Mucosa of stomach (tissue), 1 donor: ENCODE measurements at regions not wholly inside any gene's neighbourhood (a gene's known extent, or its start where the extent isn't known, plus 50 kb on each side); places are given as distances from the start of the nearest gene placed in this dataset.

Experiments used
- H3K27me3 ChIP-seq: one replicate; pipeline ENCODE4 v1.7.0; 2013; ENCODE audit warnings: mild to moderate bottlenecking, low read length; ENCODE audit not compliant: control insufficient read depth, insufficient read depth
- H3K36me3 ChIP-seq: one replicate; pipeline ENCODE4 v1.7.0; 2013; ENCODE audit warnings: low read length; ENCODE audit not compliant: control insufficient read depth, insufficient read depth
- H3K4me1 ChIP-seq: one replicate; pipeline ENCODE4 v1.7.0; 2013; ENCODE audit warnings: mild to moderate bottlenecking, low read length; ENCODE audit not compliant: control insufficient read depth, insufficient read depth
- H3K4me3 ChIP-seq: one replicate; pipeline ENCODE4 v1.7.0; 2013; ENCODE audit warnings: low read length
- H3K9ac ChIP-seq: one replicate; pipeline ENCODE4 v1.7.0; 2013; ENCODE audit warnings: mild to moderate bottlenecking, low read length, moderate library complexity
- H3K9me3 ChIP-seq: one replicate; pipeline ENCODE4 v1.7.0; 2013; ENCODE audit warnings: mild to moderate bottlenecking, low read length, moderate library complexity; ENCODE audit not compliant: control insufficient read depth
- donor health status: Pancreatic carcinoma.

DNA sequence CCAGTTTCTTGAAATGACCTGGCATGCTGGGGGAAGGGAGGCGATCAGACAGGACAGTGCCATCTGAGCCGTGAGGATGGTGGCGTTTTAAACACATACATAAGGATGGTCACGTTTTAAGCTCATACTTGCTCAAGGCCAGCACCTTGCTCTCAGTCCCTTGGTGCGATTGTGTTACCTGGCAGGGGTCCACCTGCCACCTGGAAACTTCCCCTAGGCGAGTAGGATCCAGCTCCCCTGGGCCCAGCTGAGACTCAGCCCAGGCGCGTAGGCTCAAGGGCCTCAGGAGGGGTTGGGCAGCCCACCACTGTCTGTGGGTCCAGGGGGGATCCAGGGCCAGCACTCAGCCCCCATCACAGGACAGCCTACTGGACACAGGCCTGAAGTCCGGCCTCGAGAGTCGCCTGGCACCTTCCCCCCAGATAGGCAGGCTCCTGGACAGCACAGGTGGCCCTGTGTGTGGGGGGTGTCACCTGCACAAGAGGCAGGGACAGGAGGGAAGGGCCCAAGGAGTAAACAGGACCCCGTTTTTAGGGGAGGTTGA lies 185.8 kb downstream of the BRD1 start:
- H3K9ac ChIP-seq: no peak overlapping the region
- H3K4me1 ChIP-seq: no peaks in the 10 kb centered on the region
- no peaks in the 10 kb centered on the region for H3K36me3 ChIP-seq
- H3K27me3 ChIP-seq: no peaks in the 10 kb centered on the region
- H3K9me3 ChIP-seq: no peaks in the 10 kb centered on the region
- H3K4me3 ChIP-seq: no peak overlapping the region

DNA sequence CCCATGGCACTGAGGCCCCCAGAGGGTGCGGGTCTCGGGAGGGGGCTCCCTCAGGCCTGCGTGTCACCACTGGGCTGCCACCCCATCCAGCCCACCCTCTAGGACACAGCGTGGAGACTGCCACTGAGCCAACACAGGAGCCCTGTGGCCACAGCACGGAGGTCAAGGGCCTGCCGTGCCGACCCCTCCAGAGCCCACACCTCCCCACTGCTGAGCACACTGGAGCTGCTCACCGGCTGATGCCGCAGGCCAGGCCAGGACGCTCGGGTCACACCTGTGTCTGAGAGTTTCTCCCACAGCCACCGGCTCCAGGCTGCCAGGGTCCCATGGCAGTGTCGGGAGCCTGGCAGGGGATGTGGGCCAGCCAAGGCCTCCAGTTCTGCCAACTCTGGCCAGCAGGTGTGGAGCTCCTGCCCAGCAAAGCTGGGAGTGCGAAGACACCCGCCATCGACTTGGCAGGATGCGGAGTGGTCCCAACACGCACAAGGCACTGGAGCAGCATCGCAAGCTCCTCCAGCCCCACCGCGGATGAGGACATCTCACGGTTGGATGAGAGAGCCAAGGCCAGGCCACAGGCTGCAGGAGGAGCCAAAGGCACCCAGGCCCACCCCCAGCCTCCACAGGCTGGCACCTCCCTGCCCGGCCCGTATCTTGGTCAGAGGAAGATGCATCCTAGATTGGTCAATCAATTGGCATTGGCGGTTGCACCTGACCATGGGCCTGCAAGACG lies 187.1 kb downstream of the BRD1 start:
- no peaks in the 10 kb centered on the region for H3K4me1 ChIP-seq
- H3K4me3 ChIP-seq: no peak overlapping the region
- H3K9me3 ChIP-seq: no peaks in the 10 kb centered on the region
- H3K9ac ChIP-seq: no peak overlapping the region
- H3K36me3 ChIP-seq: no peaks in the 10 kb centered on the region
- H3K27me3 ChIP-seq: no peaks in the 10 kb centered on the region

DNA sequence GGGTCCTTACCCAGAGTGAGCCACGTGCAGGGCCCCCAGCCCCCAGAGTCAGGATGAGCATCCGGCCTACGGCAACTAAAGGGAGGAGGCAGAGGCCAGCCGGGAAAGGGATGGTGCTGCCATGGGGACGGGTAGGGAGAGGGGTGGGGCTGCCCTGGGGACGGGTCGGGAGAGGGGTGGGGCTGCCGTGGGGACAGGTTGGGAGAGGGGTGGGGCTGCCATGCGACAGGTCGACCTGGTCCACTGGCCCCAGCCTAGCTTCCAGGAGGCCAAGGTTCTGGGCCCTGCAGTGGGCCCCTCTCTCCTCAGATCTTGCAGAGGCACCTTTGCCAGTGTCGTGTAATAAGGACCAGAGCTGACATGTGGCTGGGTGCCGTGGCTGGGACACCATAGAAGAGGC lies 187.7 kb downstream of the BRD1 start:
- Histone ChIP-seq H3K27me3 (no peaks in the 10 kb centered on the region), H3K9me3 (no peaks in the 10 kb centered on the region), H3K4me1 (no peaks in the 10 kb centered on the region), H3K4me3 (no peak overlapping the region), H3K36me3 (no peaks in the 10 kb centered on the region), H3K9ac (no peak overlapping the region)

DNA sequence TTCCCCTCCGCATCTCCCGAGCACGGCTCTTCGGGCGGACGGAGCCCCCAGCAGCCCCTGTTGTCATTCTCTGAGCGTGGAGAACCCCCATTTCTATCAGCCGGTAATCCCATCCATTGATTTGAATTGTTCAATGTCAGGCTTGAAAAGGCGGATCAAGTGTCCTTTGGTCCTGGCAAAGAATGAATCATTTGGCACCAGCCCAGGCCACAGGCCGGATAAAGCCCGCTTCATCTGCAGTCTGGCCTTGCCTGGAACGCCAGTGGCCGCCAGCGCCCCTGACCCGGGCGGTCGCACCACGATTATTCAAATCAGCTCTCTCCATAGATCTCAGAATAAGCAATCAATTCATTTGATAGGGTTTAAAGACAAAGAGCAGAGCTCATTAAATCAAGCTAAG lies 188.9 kb downstream of the BRD1 start:
- Histone ChIP-seq H3K9ac (no peak overlapping the region), H3K4me1 (no peaks in the 10 kb centered on the region), H3K36me3 (no peaks in the 10 kb centered on the region), H3K27me3 (no peaks in the 10 kb centered on the region), H3K9me3 (no peaks in the 10 kb centered on the region), H3K4me3 (no peak overlapping the region)

DNA sequence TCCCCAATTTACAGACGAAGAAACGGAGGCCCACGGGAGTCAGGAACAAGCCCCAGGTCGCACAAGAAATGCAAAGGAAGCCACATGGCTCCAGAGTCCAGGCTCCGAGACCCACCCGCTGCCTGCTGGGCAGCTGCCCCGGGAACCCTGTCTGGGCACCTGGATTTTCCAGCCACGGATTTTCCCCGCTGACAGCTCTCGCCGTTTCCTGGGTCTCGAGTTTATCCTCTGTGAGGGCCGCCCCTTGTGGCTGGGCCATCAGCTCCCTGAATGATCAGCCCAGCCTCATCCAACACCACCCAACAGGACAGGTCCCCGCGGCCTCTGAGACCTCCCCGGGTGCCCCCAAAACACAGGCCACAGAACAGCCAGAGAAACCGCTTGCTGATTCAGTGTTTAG lies 189.7 kb downstream of the BRD1 start:
- H3K9me3 ChIP-seq: no peaks in the 10 kb centered on the region
- H3K27me3 ChIP-seq: no peaks in the 10 kb centered on the region
- no peak overlapping the region for H3K9ac ChIP-seq
- H3K4me3 ChIP-seq: no peak overlapping the region
- H3K36me3 ChIP-seq: no peaks in the 10 kb centered on the region
- H3K4me1 ChIP-seq: no peaks in the 10 kb centered on the region

DNA sequence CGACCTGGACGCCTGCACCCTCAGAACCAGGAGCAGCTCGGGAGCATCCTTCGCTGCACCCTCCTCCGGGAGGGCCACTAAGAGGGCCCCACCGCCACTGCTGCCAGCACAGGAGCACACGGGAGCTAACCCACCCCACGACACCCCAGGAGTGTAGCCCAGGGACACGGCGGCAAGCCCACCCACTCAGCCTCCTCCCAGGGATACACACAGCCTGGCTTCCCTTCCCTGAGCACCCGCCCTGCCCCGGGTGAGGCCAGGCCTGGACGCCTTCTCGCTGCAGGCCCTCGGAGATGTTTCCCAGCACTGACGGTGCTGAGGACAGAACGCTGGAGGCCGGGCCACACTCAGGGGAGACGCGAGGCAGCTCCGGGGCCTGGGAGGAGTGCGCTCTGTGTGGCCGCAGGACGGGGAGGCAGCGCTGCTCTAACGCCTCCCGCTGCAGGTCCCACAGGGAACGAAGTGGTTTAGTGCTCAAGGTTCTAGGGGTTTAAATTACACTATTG lies 190.4 kb downstream of the BRD1 start:
- Histone ChIP-seq H3K36me3 (no peaks in the 10 kb centered on the region), H3K4me1 (no peaks in the 10 kb centered on the region), H3K27me3 (peaks cover 3% of the 10 kb centered on the region), H3K9me3 (no peaks in the 10 kb centered on the region), H3K9ac (no peak overlapping the region), H3K4me3 (no peak overlapping the region)

DNA sequence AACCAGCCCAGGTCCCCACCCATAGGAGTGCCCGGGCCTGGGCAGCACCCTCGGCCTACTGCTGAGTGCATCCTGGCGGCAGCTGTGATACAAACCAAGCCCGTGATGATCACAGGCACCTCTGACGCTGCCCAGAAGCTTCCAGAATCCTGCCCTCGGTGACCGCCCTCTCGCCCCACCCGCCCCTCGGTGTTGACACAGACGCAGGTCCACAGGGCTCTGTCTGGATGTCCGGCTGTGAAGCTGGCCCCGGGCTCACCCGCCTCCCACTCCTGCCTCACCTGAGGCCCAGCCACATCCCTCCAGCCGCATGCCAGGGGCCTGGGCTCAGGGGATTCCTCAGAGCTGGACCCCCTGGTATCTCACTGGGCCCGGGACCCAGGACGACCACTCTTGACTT lies 191.0 kb downstream of the BRD1 start:
- H3K27me3 ChIP-seq: peaks cover 5% of the 10 kb centered on the region
- no peaks in the 10 kb centered on the region for H3K36me3 ChIP-seq

DNA sequence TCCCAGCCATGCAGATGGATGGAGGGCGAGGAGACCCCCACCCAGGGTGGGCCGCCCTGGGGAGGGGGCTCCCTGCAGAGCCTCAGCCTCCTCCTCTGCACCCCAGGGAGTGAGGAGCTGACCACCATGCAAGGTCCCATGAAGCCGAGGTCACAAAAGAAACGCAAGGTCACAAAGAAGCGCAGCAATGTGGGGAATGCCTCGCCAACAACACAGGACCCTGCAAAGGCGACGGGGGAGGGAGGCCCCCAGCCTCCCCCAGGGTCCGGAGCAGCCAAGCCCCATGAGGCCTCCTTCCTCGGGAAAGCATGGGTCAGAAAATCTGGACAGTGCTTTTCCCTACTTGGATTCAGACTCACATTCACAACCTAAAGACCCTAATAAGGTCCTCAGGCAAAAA lies 191.5 kb downstream of the BRD1 start:
- Histone ChIP-seq H3K9me3 (no peaks in the 10 kb centered on the region), H3K36me3 (no peaks in the 10 kb centered on the region), H3K27me3 (peaks cover 5% of the 10 kb centered on the region), H3K4me1 (no peaks in the 10 kb centered on the region), H3K4me3 (no peak overlapping the region), H3K9ac (no peak overlapping the region)

More for the DNA sequence above, 191.0 kb downstream of the BRD1 start:
- H3K9me3 ChIP-seq: no peaks in the 10 kb centered on the region
- no peak overlapping the region for H3K4me3 ChIP-seq
- H3K9ac ChIP-seq: no peak overlapping the region
- no peaks in the 10 kb centered on the region for H3K4me1 ChIP-seq

DNA sequence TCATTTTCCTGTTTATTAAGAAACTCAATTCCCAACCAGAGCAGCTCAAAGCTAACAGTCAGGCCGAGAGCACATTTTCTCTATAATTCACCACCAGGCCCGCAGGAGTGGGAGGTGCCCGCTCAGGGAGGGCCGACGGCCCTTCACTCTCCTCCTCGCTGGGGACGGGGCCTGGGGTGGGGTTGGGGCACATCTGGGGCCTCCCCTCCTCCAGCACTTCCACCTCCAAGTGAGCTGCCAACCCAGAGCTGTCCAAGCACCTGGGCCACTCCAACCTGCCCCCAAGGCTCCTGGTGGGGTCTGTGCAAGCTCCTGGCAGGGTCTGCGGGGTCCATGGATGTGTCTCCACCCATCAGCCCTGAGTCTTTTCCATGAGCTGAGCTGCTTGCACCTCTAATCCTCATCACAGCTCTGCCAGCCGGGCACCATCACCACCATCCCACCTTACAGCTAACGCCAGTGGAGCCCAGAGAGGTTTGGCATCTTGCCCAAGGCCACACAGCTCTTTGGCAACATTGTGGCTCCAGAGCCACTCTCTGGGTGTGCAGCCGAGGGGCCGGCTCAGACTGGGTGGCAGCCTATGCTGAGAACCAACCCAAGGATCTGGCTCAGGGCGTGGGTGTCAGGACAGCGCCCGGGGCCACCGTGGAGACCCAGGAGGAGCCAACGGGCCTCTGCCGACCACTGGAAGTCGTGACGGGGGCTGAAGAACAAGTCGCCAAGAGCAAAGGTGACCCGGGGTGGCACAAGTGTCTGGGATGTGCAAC lies 193.5 kb downstream of the BRD1 start:
- Histone ChIP-seq H3K4me3 (no peak overlapping the region), H3K36me3 (no peaks in the 10 kb centered on the region), H3K27me3 (peaks cover 5% of the 10 kb centered on the region), H3K9ac (no peak overlapping the region), H3K9me3 (no peaks in the 10 kb centered on the region), H3K4me1 (no peaks in the 10 kb centered on the region)

DNA sequence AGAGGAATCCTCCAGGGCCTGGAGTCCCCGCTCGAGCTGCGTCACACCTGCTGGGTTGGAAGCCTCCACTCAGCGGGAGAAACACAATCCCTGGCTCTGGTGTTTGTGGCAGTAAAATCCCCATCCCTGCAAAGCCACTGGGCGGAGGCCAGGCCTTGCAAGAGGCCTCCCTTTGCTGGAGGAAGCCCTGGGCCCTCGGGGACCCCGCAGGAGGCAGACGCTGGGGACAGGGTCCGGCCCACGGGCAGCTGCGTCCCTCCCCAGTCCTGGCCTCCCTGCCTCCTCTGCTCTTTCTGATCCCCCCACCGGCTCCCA lies 194.7 kb downstream of the BRD1 start:
- Histone ChIP-seq H3K27me3 (peaks cover 5% of the 10 kb centered on the region), H3K4me1 (no peaks in the 10 kb centered on the region), H3K9me3 (no peaks in the 10 kb centered on the region), H3K4me3 (no peak overlapping the region), H3K36me3 (no peaks in the 10 kb centered on the region), H3K9ac (no peak overlapping the region)

DNA sequence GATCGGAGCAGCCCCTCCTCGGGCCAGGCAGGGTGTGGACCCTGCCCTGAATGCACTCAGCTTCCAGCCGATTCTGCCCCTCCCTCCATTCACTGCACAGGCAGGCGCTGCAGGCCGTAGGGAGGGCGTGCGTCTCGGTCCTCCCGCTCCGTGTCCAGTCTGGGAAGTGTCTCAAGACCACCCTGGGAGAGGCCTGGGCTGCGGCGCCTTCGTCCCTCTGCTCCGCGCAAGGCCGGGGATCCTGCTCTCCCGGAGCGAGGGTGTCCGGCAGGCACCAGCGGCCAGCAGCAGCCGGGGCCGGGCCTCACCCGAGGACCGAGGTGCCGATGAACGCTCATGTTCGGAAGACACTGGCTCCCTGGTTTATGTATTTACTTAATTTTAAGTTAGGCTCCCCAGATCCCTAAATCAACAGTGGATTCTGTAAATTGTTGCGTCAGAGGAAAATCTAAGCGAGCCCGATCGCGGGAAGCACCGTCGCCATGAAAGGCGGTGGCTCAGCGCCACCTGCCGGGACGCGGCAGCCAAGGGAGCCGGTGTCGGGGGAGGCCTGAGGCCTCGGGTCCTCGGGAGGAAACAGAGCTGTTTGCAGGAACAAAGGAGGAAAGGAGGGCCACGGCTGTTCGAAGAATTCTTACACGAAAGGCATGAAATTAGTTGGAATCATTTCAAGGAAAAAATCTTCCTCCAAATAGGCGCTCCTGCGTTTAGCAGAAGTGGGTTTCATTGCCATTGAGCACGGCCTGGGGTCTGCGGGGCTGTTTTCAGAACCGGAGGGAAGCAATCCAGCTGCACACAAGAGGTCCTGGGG lies 195.3 kb downstream of the BRD1 start:
- Histone ChIP-seq H3K36me3 (no peaks in the 10 kb centered on the region), H3K9ac (peak overlapping the region; percentile 57)

More for the DNA sequence above, 195.3 kb downstream of the BRD1 start:
- peaks cover 5% of the 10 kb centered on the region for H3K27me3 ChIP-seq
- no peaks in the 10 kb centered on the region for H3K9me3 ChIP-seq
- H3K4me1 ChIP-seq: no peaks in the 10 kb centered on the region
- H3K4me3 ChIP-seq: no peak overlapping the region
